DND-41 (cell line): ENCODE measurements at regions not wholly inside any gene's neighbourhood (a gene's known extent, or its start where the extent isn't known, plus 50 kb on each side); places are given as distances from the start of the nearest gene placed in this dataset.

Experiments used
- EZH2 ChIP-seq: IDR thresholded peaks from 3 replicates; pipeline ENCODE4 v1.6.1; 2012; ENCODE audit warnings: borderline replicate concordance, low read depth, mild to moderate bottlenecking, moderate library complexity, low read length, inconsistent platforms; ENCODE audit not compliant: severe bottlenecking
- TF ChIP-seq, protein P1 (sequence below): IDR thresholded peaks from 2 replicates; pipeline ENCODE4 v1.5.1; 2012; ENCODE audit warnings: borderline replicate concordance, low read length, moderate library complexity, mild to moderate bottlenecking; ENCODE audit not compliant: poor library complexity, severe bottlenecking; ENCODE audit errors: extremely low read depth

DNA sequence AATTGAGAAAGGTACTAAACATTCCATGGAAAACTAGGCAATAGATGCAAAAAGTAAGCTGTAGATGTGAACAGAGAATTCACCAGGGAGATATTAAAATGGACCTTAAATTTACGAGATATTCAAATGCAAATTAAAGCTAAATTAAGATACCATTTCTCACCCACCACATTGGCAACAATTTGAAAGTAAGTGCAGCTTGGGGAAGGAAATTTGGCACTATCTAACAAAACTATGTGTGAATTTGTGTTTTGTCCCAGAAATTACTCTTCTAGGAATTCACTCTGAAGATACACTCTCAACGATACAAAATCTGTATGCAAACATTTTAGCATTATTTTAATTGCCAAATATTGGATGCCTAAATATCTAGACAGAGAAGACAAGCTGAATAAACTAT lies 178.2 kb upstream of the SORCS1 start:
- no peak for TF ChIP-seq EZH2
- TF ChIP-seq, protein P1, sequence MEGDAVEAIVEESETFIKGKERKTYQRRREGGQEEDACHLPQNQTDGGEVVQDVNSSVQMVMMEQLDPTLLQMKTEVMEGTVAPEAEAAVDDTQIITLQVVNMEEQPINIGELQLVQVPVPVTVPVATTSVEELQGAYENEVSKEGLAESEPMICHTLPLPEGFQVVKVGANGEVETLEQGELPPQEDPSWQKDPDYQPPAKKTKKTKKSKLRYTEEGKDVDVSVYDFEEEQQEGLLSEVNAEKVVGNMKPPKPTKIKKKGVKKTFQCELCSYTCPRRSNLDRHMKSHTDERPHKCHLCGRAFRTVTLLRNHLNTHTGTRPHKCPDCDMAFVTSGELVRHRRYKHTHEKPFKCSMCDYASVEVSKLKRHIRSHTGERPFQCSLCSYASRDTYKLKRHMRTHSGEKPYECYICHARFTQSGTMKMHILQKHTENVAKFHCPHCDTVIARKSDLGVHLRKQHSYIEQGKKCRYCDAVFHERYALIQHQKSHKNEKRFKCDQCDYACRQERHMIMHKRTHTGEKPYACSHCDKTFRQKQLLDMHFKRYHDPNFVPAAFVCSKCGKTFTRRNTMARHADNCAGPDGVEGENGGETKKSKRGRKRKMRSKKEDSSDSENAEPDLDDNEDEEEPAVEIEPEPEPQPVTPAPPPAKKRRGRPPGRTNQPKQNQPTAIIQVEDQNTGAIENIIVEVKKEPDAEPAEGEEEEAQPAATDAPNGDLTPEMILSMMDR, result no peak
